ENCODE measurements at regions not wholly inside any gene's neighbourhood (a gene's known extent, or its start where the extent isn't known, plus 50 kb on each side); places are given as distances from the start of the nearest gene placed in this dataset.

DNA sequence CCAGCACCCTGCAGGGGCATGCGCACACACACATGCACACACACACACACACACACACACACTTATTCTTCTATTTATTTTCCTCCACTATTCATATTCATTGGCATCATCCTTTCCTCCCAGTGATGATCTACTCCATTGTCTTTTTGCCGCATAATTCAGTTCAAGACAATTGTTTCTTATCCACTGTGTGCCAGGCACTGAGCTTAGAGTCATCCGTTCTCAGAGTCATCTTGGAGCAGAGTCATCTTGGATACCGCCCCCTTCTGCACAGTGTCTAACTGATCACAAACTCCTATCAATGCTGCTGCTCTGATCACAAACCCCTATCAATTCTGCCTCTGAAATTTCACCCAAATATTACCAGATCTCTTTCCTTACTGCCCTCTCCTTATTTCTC lies 102.8 kb upstream of the PROX1 start:
- H4K91ac ChIP-seq (ENCODE audit: insufficient read depth, low read depth, low read length): no peak overlapping the region
- intact Hi-C loops (cut with micrococcal nuclease) (loop anchor here (5.0 kb wide), 1 partner anchor 222 kb away; no protein-coding TSS in a partner anchor), dilution Hi-C loops (cut with HindIII; ENCODE audit: low sequenced_read_pairs, unreplicated experiment) (no loop called here), in situ Hi-C loops (cut with MboI; ENCODE audit: low sequenced_read_pairs) (no loop called here)
- no peaks in the 10 kb centered on the region for H3K79me1 ChIP-seq (ENCODE audit: low read depth in 1 of 2, low read length in 2 of 2)
- H4K5ac ChIP-seq (ENCODE audit: low read depth, low read length): no peak overlapping the region
- peaks cover 2% of the 10 kb centered on the region; the same call in 1 of the 2 replicates for H3K9me3 ChIP-seq (ENCODE audit: control insufficient read depth, insufficient read depth, low read length)
- no peak overlapping the region for H2AK5ac ChIP-seq (ENCODE audit: low read depth, low read length)
- H3K4me1 ChIP-seq (ENCODE audit: control insufficient read depth, insufficient read depth, low read length): no peaks in the 10 kb centered on the region
- no peak overlapping the region for H2BK20ac ChIP-seq (ENCODE audit: low read depth, low read length)
- no peaks in the 10 kb centered on the region for H3K9me1 ChIP-seq (ENCODE audit: insufficient read depth, low read length)
- DNase-seq (no peak), ATAC-seq (ENCODE audit: low read depth) (no peak)
- H3K56ac ChIP-seq (ENCODE audit: extremely low read depth, insufficient read depth, low read length): no peak overlapping the region
- no peaks in the 10 kb centered on the region for H4K20me1 ChIP-seq (ENCODE audit: insufficient read depth, low read length)
- H4K8ac ChIP-seq (ENCODE audit: low read depth in 2 of 2, low read length in 2 of 2): no peak overlapping the region
- ChIA-PET CTCF (no interaction called here), POLR2A (ENCODE audit: unreplicated experiment) (no interaction called here)
- TF ChIP-seq RCOR1 (IDR thresholded peaks at IDR 0.05; ENCODE audit: insufficient replicate concordance, low read length) (no peak), RAD21 (IDR thresholded peaks at IDR 0.05; ENCODE audit: low read length) (no peak), NFE2L2 (IDR thresholded peaks at IDR 0.05; ENCODE audit: low read depth, low read length) (no peak), FOS (IDR thresholded peaks at IDR 0.05; ENCODE audit: low read depth, low read length) (no peak), MAFK (IDR thresholded peaks at IDR 0.05; ENCODE audit: low read depth, low read length) (no peak), RFX5 (IDR thresholded peaks at IDR 0.05; ENCODE audit: low read depth, low read length) (no peak), MAZ (IDR thresholded peaks at IDR 0.05; ENCODE audit: borderline replicate concordance, low read depth, low read length) (no peak), SMC3 (IDR thresholded peaks at IDR 0.05; ENCODE audit: low read depth, low read length) (no peak), CEBPB (IDR thresholded peaks at IDR 0.05; ENCODE audit: low read depth, low read length) (no peak), MXI1 (IDR thresholded peaks at IDR 0.05; ENCODE audit: borderline replicate concordance, low read depth, low read length) (no peak)
- TF ChIP-seq, protein P1, sequence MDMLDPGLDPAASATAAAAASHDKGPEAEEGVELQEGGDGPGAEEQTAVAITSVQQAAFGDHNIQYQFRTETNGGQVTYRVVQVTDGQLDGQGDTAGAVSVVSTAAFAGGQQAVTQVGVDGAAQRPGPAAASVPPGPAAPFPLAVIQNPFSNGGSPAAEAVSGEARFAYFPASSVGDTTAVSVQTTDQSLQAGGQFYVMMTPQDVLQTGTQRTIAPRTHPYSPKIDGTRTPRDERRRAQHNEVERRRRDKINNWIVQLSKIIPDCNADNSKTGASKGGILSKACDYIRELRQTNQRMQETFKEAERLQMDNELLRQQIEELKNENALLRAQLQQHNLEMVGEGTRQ (IDR thresholded peaks at IDR 0.05; ENCODE audit: low read depth, low read length): no peak
- TF ChIP-seq, protein P2, sequence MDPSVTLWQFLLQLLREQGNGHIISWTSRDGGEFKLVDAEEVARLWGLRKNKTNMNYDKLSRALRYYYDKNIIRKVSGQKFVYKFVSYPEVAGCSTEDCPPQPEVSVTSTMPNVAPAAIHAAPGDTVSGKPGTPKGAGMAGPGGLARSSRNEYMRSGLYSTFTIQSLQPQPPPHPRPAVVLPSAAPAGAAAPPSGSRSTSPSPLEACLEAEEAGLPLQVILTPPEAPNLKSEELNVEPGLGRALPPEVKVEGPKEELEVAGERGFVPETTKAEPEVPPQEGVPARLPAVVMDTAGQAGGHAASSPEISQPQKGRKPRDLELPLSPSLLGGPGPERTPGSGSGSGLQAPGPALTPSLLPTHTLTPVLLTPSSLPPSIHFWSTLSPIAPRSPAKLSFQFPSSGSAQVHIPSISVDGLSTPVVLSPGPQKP (IDR thresholded peaks at IDR 0.05; ENCODE audit: borderline replicate concordance, low read depth, low read length): no peak
- H3K4me3 ChIP-seq (ENCODE audit: insufficient read depth, low read depth, low read length): no peak overlapping the region
- no peaks in the 10 kb centered on the region for H3K36me3 ChIP-seq (ENCODE audit: control insufficient read depth, insufficient read depth, low read length)
- BruUV-seq (replicated peaks): no TSS peak
- H2BK15ac ChIP-seq (ENCODE audit: low read depth, low read length): no peak overlapping the region
- H2AK9ac ChIP-seq (replicated peaks; ENCODE audit: low read depth, low read length, poor library complexity): no peak overlapping the region
- H3K27ac ChIP-seq (ENCODE audit: insufficient read depth, low read length): no peak overlapping the region
- no peak overlapping the region for H2BK120ac ChIP-seq (ENCODE audit: low read depth, low read length)
- H2BK5ac ChIP-seq (ENCODE audit: low read depth, low read length, poor library complexity, severe bottlenecking): no peak overlapping the region
- no peak overlapping the region for H3K18ac ChIP-seq (ENCODE audit: low read depth, low read length)
- no peak overlapping the region for H3K9ac ChIP-seq (ENCODE audit: low read depth, low read length)
- H3K4me2 ChIP-seq (ENCODE audit: low read depth, low read length): no peak overlapping the region
- no peaks in the 10 kb centered on the region for H3K27me3 ChIP-seq (ENCODE audit: control insufficient read depth, insufficient read depth, low read length)
- H2AFZ ChIP-seq (replicated peaks; ENCODE audit: low read length, poor library complexity): no peak overlapping the region
- 74% methylated on average over 4 of the region's 4 CpGs; no CpG with 5 or more reads in 1 of the 2 experiments for WGBS, 2 experiments (ENCODE audit: extremely low coverage in 2 of 2, insufficient read length in 1 of 2)
- no peak overlapping the region for H3K14ac ChIP-seq (replicated peaks; ENCODE audit: low read depth, low read length)
- H3K23ac ChIP-seq (ENCODE audit: low read depth, low read length): no peak overlapping the region
- no peak overlapping the region for H3K4ac ChIP-seq (ENCODE audit: low read depth, low read length)

Measured in IMR-90 (cell line).